Endodermal cell (in vitro differentiated cells): ENCODE measurements at regions not wholly inside any gene's neighbourhood (a gene's known extent, or its start where the extent isn't known, plus 50 kb on each side); places are given as distances from the start of the nearest gene placed in this dataset.
A peak's percentile ranks its signal among the peaks of the same experiment; 100 is the strongest.

Source experiments
- DNase-seq: peaks from one replicate; pipeline ENCODE4 v3.0.0-alpha.2; 2017
- H3K27ac ChIP-seq: 2 replicates; pipeline ENCODE4 v1.5.1; 2013; ENCODE audit warnings: mild to moderate bottlenecking, low read depth, low read length, moderate library complexity
- H3K27me3 ChIP-seq: 2 replicates; pipeline ENCODE4 v1.6.1; 2013; ENCODE audit warnings: mild to moderate bottlenecking, low read length, moderate library complexity; ENCODE audit not compliant: insufficient read depth, control insufficient read depth, poor library complexity, severe bottlenecking
- H3K36me3 ChIP-seq: 2 replicates; pipeline ENCODE4 v1.7.0; 2013; ENCODE audit warnings: mild to moderate bottlenecking, low read length, moderate library complexity; ENCODE audit not compliant: control insufficient read depth, insufficient read depth
- H3K4me1 ChIP-seq: one replicate; pipeline ENCODE4 v1.7.0; 2013; ENCODE audit warnings: low read length; ENCODE audit not compliant: control insufficient read depth, insufficient read depth
- H3K4me3 ChIP-seq: 2 replicates; pipeline ENCODE4 v1.5.1; 2013; ENCODE audit warnings: mild to moderate bottlenecking, low read length, moderate library complexity
- H3K9ac ChIP-seq: 2 replicates; pipeline ENCODE4 v1.6.1; 2013; ENCODE audit warnings: mild to moderate bottlenecking, low read length, moderate library complexity; ENCODE audit not compliant: poor library complexity, severe bottlenecking; ENCODE audit errors: extremely low read depth
- H3K9me3 ChIP-seq: 2 replicates; pipeline ENCODE4 v1.6.1; 2013; ENCODE audit warnings: mild to moderate bottlenecking, low read length, moderate library complexity; ENCODE audit not compliant: control insufficient read depth
- H3K27ac Mint-ChIP-seq: 2 replicates; pipeline ENCODE4 v1.8.0; 2020; ENCODE audit warnings: mixed read lengths
- H3K27me3 Mint-ChIP-seq: 2 replicates; pipeline ENCODE4 v1.8.0; 2021; ENCODE audit warnings: mild to moderate bottlenecking, mixed read lengths; ENCODE audit not compliant: insufficient read depth
- H3K36me3 Mint-ChIP-seq: 2 replicates; pipeline ENCODE4 v1.8.0; 2020; ENCODE audit warnings: low read depth, mixed read lengths
- H3K4me1 Mint-ChIP-seq: 2 replicates; pipeline ENCODE4 v1.8.0; 2020; ENCODE audit warnings: mixed read lengths
- H3K4me3 Mint-ChIP-seq: 2 replicates; pipeline ENCODE4 v1.8.0; 2020; ENCODE audit warnings: mild to moderate bottlenecking, moderate library complexity, mixed read lengths
- H3K9me3 Mint-ChIP-seq: 2 replicates; pipeline ENCODE4 v1.8.0; 2020; ENCODE audit warnings: mild to moderate bottlenecking, mixed read lengths
- CTCF ChIP-seq: fragments of 200-600 bp; sonication (generic); conservative IDR thresholded peaks from 2 replicates; pipeline ENCODE4 v1.5.0; 2021; ENCODE audit warnings: antibody characterized with exemption, mild to moderate bottlenecking
- WGBS, 2 experiments: methylation state at CpG; one replicate each; pipeline versions ENCODE4 v1.1.5 to v1.1.7; 2013; ENCODE audit warnings: missing lambda C conversion rate in 2 of 2, mixed read lengths in 1 of 2; ENCODE audit not compliant: insufficient coverage in 1 of 2, insufficient read length in 1 of 2; 5-methylcytosine and 5-hydroxymethylcytosine counted together

GRCh38 chr4:124948976-124949597 lies 236.6 kb upstream of the ANKRD50 start:
- H3K9ac ChIP-seq = no peak overlapping the region

GRCh38 chr4:124947622-124948265 lies 235.2 kb upstream of the ANKRD50 start:
- H3K4me1 Mint-ChIP-seq = peaks cover 14% of the 10 kb centered on the region
- peak overlapping the region; percentile 33 for H3K27ac Mint-ChIP-seq
- no peak for TF ChIP-seq CTCF
- Histone ChIP-seq H3K36me3 (no peaks in the 10 kb centered on the region), H3K27ac (no peak overlapping the region), H3K4me1 (peaks cover 2% of the 10 kb centered on the region), H3K9me3 (no peaks in the 10 kb centered on the region), H3K27me3 (no peaks in the 10 kb centered on the region), H3K9ac (no peak overlapping the region), H3K4me3 (no peak overlapping the region)
- H3K9me3 Mint-ChIP-seq = peaks cover 10% of the 10 kb centered on the region
- H3K36me3 Mint-ChIP-seq = no peaks in the 10 kb centered on the region
- no peak overlapping the region for H3K4me3 Mint-ChIP-seq
- WGBS, 2 experiments = 86% methylated on average over 3 of the region's 3 CpGs; no CpG with 5 or more reads in 1 of the 2 experiments
- H3K27me3 Mint-ChIP-seq = no peaks in the 10 kb centered on the region
- no peak for DNase-seq

More at GRCh38 chr4:124948976-124949597, 236.6 kb upstream of the ANKRD50 start:
- H3K27ac Mint-ChIP-seq = no peak overlapping the region
- TF ChIP-seq CTCF = no peak
- peaks cover 10% of the 10 kb centered on the region for H3K9me3 Mint-ChIP-seq
- Histone ChIP-seq H3K36me3 (no peaks in the 10 kb centered on the region), H3K27ac (no peak overlapping the region), H3K4me3 (no peak overlapping the region), H3K9me3 (no peaks in the 10 kb centered on the region), H3K27me3 (no peaks in the 10 kb centered on the region), H3K4me1 (peaks cover 2% of the 10 kb centered on the region)
- H3K4me3 Mint-ChIP-seq = no peak overlapping the region
- H3K4me1 Mint-ChIP-seq = peaks cover 14% of the 10 kb centered on the region
- DNase-seq = no peak
- H3K27me3 Mint-ChIP-seq = no peaks in the 10 kb centered on the region
- 83 to 85% methylated on average over 1 of the region's 1 CpG for WGBS, 2 experiments
- no peaks in the 10 kb centered on the region for H3K36me3 Mint-ChIP-seq

- H3K9ac ChIP-seq = no peak overlapping the region
- H3K27ac Mint-ChIP-seq = no peak overlapping the region
- peaks cover 2% of the 10 kb centered on the region for H3K4me1 ChIP-seq
- H3K4me3 ChIP-seq = no peak overlapping the region
- no peak overlapping the region for H3K4me3 Mint-ChIP-seq
- no peaks in the 10 kb centered on the region for H3K36me3 ChIP-seq
- no peak for DNase-seq
- H3K27me3 Mint-ChIP-seq = no peaks in the 10 kb centered on the region
- no peaks in the 10 kb centered on the region for H3K9me3 ChIP-seq
- no peak overlapping the region for H3K27ac ChIP-seq
- H3K27me3 ChIP-seq = no peaks in the 10 kb centered on the region
- TF ChIP-seq CTCF = no peak
- no peaks in the 10 kb centered on the region for H3K36me3 Mint-ChIP-seq
- H3K4me1 Mint-ChIP-seq = peaks cover 14% of the 10 kb centered on the region
- H3K9me3 Mint-ChIP-seq = peaks cover 9% of the 10 kb centered on the region
- 83 to 88% methylated on average over 1 to 2 of the region's 2 CpGs for WGBS, 2 experiments
Measured at GRCh38 chr4:124946696-124947095, 234.2 kb upstream of the ANKRD50 start.
